ENCODE measurements at regions not wholly inside any gene's neighbourhood (a gene's known extent, or its start where the extent isn't known, plus 50 kb on each side); places are given as distances from the start of the nearest gene placed in this dataset.

GRCh38 chr1:218775501-218776021 is 398.1 kb upstream of the LYPLAL1 start:
- DNase-seq (ENCODE audit: low read depth) = no peak
- TF ChIP-seq CTCF (IDR thresholded peaks at IDR 0.05; ENCODE audit: low read depth, low read length) (no peak), MYC (IDR thresholded peaks at IDR 0.05; ENCODE audit: low read depth, low read length) (no peak)
- no peak overlapping the region for H3K4me3 ChIP-seq (ENCODE audit: low read depth, low read length)

- DNase-seq (ENCODE audit: low read depth) = no peak
- TF ChIP-seq POLR2A (IDR thresholded peaks at IDR 0.05; ENCODE audit: extremely low read depth, insufficient read length) = no peak
- no peak for TF ChIP-seq MAX (IDR thresholded peaks at IDR 0.05; ENCODE audit: low read depth, low read length)
- TF ChIP-seq MYC (IDR thresholded peaks at IDR 0.05; ENCODE audit: low read depth, low read length) = no peak
- no peak for TF ChIP-seq CTCF (IDR thresholded peaks at IDR 0.05; ENCODE audit: low read depth, low read length)
- H3K4me3 ChIP-seq (ENCODE audit: low read depth, low read length) = no peak overlapping the region
These were observed 395.2 kb upstream of the LYPLAL1 start for GRCh38 chr1:218778257-218779126.

- no peak for TF ChIP-seq MAX (IDR thresholded peaks at IDR 0.05; ENCODE audit: low read depth, low read length)
- no peak for TF ChIP-seq POLR2A (IDR thresholded peaks at IDR 0.05; ENCODE audit: extremely low read depth, insufficient read length)
- no peak for TF ChIP-seq CTCF (IDR thresholded peaks at IDR 0.05; ENCODE audit: low read depth, low read length)
- no peak for TF ChIP-seq MYC (IDR thresholded peaks at IDR 0.05; ENCODE audit: low read depth, low read length)
- DNase-seq (ENCODE audit: low read depth) = no peak
- H3K4me3 ChIP-seq (ENCODE audit: low read depth, low read length) = no peak overlapping the region
These were observed 394.2 kb upstream of the LYPLAL1 start for GRCh38 chr1:218779341-218780100.

- no peak overlapping the region for H3K4me3 ChIP-seq (ENCODE audit: low read depth, low read length)
- no peak for TF ChIP-seq MYC (IDR thresholded peaks at IDR 0.05; ENCODE audit: low read depth, low read length)
- no peak for TF ChIP-seq POLR2A (IDR thresholded peaks at IDR 0.05; ENCODE audit: extremely low read depth, insufficient read length)
- no peak for TF ChIP-seq MAX (IDR thresholded peaks at IDR 0.05; ENCODE audit: low read depth, low read length)
- no peak for TF ChIP-seq CTCF (IDR thresholded peaks at IDR 0.05; ENCODE audit: low read depth, low read length)
- no peak for DNase-seq (ENCODE audit: low read depth)
These were observed 390.5 kb upstream of the LYPLAL1 start for GRCh38 chr1:218783131-218783530.

GRCh38 chr1:218783916-218784315 is 389.8 kb upstream of the LYPLAL1 start:
- DNase-seq (ENCODE audit: low read depth) = no peak
- no peak for TF ChIP-seq POLR2A (IDR thresholded peaks at IDR 0.05; ENCODE audit: extremely low read depth, insufficient read length)
- no peak overlapping the region for H3K4me3 ChIP-seq (ENCODE audit: low read depth, low read length)

GRCh38 chr1:218785928-218786327 is 387.8 kb upstream of the LYPLAL1 start:
- no peak for TF ChIP-seq MAX (IDR thresholded peaks at IDR 0.05; ENCODE audit: low read depth, low read length)
- TF ChIP-seq CTCF (IDR thresholded peaks at IDR 0.05; ENCODE audit: low read depth, low read length) = no peak
- TF ChIP-seq MYC (IDR thresholded peaks at IDR 0.05; ENCODE audit: low read depth, low read length) = no peak
- TF ChIP-seq POLR2A (IDR thresholded peaks at IDR 0.05; ENCODE audit: extremely low read depth, insufficient read length) = no peak
- DNase-seq (ENCODE audit: low read depth) = no peak

More at GRCh38 chr1:218785928-218786327, 387.8 kb upstream of the LYPLAL1 start:
- no peak overlapping the region for H3K4me3 ChIP-seq (ENCODE audit: low read depth, low read length)

Measured in NB4 (cell line).